NCI-H748 (cell line): ENCODE measurements at regions not wholly inside any gene's neighbourhood (a gene's known extent, or its start where the extent isn't known, plus 50 kb on each side); places are given as distances from the start of the nearest gene placed in this dataset.
"Not testable (repeated sequence)": the region's sequence is repeated elsewhere in the genome, so short reads cannot be mapped to it uniquely, and the experiment has no call there.

Experiments used
- DNase-seq: peaks from one replicate; lab custom pipeline; 2025; ENCODE audit not compliant: unreplicated experiment; lab: John Stamatoyannopoulos, UW

- no peak for DNase-seq
Measured at GRCh38 chr19:27889156-27889555, 1323.8 kb downstream of the UQCRFS1 start.

GRCh38 chr19:27887946-27888345 lies 1325.0 kb downstream of the UQCRFS1 start:
- DNase-seq = no peak

- DNase-seq = no peak
Measured at GRCh38 chr19:27885359-27885758, 1327.6 kb downstream of the UQCRFS1 start.

- DNase-seq = no peak
Measured at GRCh38 chr19:27884376-27884775, 1328.6 kb downstream of the UQCRFS1 start.

GRCh38 chr19:27881213-27881612 lies 1331.7 kb downstream of the UQCRFS1 start:
- DNase-seq = no peak

- no peak for DNase-seq
Measured at GRCh38 chr19:27876976-27877512, 1335.9 kb downstream of the UQCRFS1 start.

GRCh38 chr19:27876489-27876888 lies 1336.5 kb downstream of the UQCRFS1 start:
- no peak for DNase-seq

- DNase-seq = no peak
Measured at GRCh38 chr19:27872370-27872769, 1340.6 kb downstream of the UQCRFS1 start.

GRCh38 chr19:27870293-27870692 lies 1342.7 kb downstream of the UQCRFS1 start:
- no peak for DNase-seq

- no peak for DNase-seq
Measured at GRCh38 chr19:27868007-27868406, 1344.9 kb downstream of the UQCRFS1 start.

GRCh38 chr19:27865927-27866777 lies 1346.8 kb downstream of the UQCRFS1 start:
- DNase-seq = no peak

GRCh38 chr19:27861411-27861975 lies 1351.5 kb downstream of the UQCRFS1 start:
- no peak for DNase-seq

GRCh38 chr19:27860309-27860934 lies 1352.5 kb downstream of the UQCRFS1 start:
- no peak for DNase-seq

GRCh38 chr19:27859689-27860088 lies 1353.3 kb downstream of the UQCRFS1 start:
- no peak for DNase-seq

- no peak for DNase-seq
Measured at GRCh38 chr19:27858981-27859581, 1353.9 kb downstream of the UQCRFS1 start.

- not testable (repeated sequence) for DNase-seq
Measured at GRCh38 chr19:27852931-27853330, 1360.0 kb downstream of the UQCRFS1 start.

GRCh38 chr19:27851543-27852060 lies 1361.3 kb downstream of the UQCRFS1 start:
- no peak for DNase-seq

GRCh38 chr19:27851002-27851481 lies 1361.9 kb downstream of the UQCRFS1 start:
- no peak for DNase-seq

GRCh38 chr19:27846944-27847343 lies 1366.0 kb downstream of the UQCRFS1 start:
- DNase-seq = no peak

- no peak for DNase-seq
Measured at GRCh38 chr19:27844261-27844660, 1368.7 kb downstream of the UQCRFS1 start.

GRCh38 chr19:27843861-27844260 lies 1369.1 kb downstream of the UQCRFS1 start:
- no peak for DNase-seq
